Right atrium auricular region (tissue), 2 donors: ENCODE measurements at regions not wholly inside any gene's neighbourhood (a gene's known extent, or its start where the extent isn't known, plus 50 kb on each side); places are given as distances from the start of the nearest gene placed in this dataset.
"Not testable (repeated sequence)": the region's sequence is repeated elsewhere in the genome, so short reads cannot be mapped to it uniquely, and the experiment has no call there.

Experiments used
- DNase-seq: peaks from one replicate; pipeline ENCODE4 v3.0.0-alpha.2; 2019; ENCODE audit warnings: low spot score
- H3K27ac ChIP-seq, 2 donors: fragments of 200-600 bp; sonication (generic); 1 replicate in 1 of 2; 2 replicates in 1 of 2; pipeline ENCODE4 v1.5.1; 2016 to 2019
- H3K27me3 ChIP-seq, 2 donors: fragments of 200-600 bp; sonication (generic); one replicate each; pipeline versions ENCODE4 v1.5.1 to v1.6.0; 2017 to 2019
- H3K36me3 ChIP-seq: fragments of 200-600 bp; sonication (generic); one replicate; pipeline ENCODE4 v1.5.1; 2016
- H3K4me1 ChIP-seq, 2 donors: fragments of 200-600 bp; sonication (generic); one replicate each; pipeline versions ENCODE4 v1.5.1 to v1.6.0; 2017 to 2019
- H3K4me3 ChIP-seq, 2 donors: fragments of 200-600 bp; sonication (generic); 1 replicate in 1 of 2; 2 replicates in 1 of 2; pipeline ENCODE4 v1.5.1; 2017 to 2019; ENCODE audit warnings: mild to moderate bottlenecking in 1 of 2, moderate library complexity in 1 of 2
- H3K9me3 ChIP-seq, 2 donors: fragments of 200-600 bp; sonication (generic); one replicate each; pipeline ENCODE4 v1.5.1; 2019
- TF ChIP-seq, protein P1 (sequence below), 2 donors: fragments of 200-600 bp; sonication (generic); IDR thresholded peaks; one replicate each; pipeline ENCODE4 v1.5.1; 2019; ENCODE audit warnings: antibody characterized with exemption in 2 of 2

GRCh38 chrX:52585892-52586291, 68.8 kb downstream of the SSX7 start:
- H3K27me3 ChIP-seq = no peaks in the 10 kb centered on the region
- no peak overlapping the region for H3K27ac ChIP-seq
- no peaks in the 10 kb centered on the region for H3K36me3 ChIP-seq
- H3K9me3 ChIP-seq = no peaks in the 10 kb centered on the region
- no peaks in the 10 kb centered on the region for H3K4me1 ChIP-seq
- no peak for DNase-seq
- H3K4me3 ChIP-seq = no peak overlapping the region
- TF ChIP-seq, protein P1, sequence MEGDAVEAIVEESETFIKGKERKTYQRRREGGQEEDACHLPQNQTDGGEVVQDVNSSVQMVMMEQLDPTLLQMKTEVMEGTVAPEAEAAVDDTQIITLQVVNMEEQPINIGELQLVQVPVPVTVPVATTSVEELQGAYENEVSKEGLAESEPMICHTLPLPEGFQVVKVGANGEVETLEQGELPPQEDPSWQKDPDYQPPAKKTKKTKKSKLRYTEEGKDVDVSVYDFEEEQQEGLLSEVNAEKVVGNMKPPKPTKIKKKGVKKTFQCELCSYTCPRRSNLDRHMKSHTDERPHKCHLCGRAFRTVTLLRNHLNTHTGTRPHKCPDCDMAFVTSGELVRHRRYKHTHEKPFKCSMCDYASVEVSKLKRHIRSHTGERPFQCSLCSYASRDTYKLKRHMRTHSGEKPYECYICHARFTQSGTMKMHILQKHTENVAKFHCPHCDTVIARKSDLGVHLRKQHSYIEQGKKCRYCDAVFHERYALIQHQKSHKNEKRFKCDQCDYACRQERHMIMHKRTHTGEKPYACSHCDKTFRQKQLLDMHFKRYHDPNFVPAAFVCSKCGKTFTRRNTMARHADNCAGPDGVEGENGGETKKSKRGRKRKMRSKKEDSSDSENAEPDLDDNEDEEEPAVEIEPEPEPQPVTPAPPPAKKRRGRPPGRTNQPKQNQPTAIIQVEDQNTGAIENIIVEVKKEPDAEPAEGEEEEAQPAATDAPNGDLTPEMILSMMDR (IDR thresholded peaks at IDR 0.05) = no peak

GRCh38 chrX:52577464-52578173, 60.8 kb upstream of the XAGE1B start:
- H3K4me1 ChIP-seq = no peaks in the 10 kb centered on the region
- DNase-seq = no peak
- no peak overlapping the region for H3K4me3 ChIP-seq
- TF ChIP-seq, protein P1 (IDR thresholded peaks at IDR 0.05) = no peak
- no peaks in the 10 kb centered on the region for H3K36me3 ChIP-seq
- H3K27me3 ChIP-seq = peaks cover 0 to 4% of the 10 kb centered on the region in 2 donors
- H3K9me3 ChIP-seq = no peaks in the 10 kb centered on the region
- H3K27ac ChIP-seq = no peak overlapping the region

- TF ChIP-seq, protein P1 (IDR thresholded peaks at IDR 0.05) = no peak
- DNase-seq = no peak
- H3K4me3 ChIP-seq = no peak overlapping the region
- H3K9me3 ChIP-seq = no peaks in the 10 kb centered on the region
- peaks cover 0 to 4% of the 10 kb centered on the region in 2 donors for H3K27me3 ChIP-seq
- no peaks in the 10 kb centered on the region for H3K4me1 ChIP-seq
- no peak overlapping the region for H3K27ac ChIP-seq
- H3K36me3 ChIP-seq = no peaks in the 10 kb centered on the region
Measured at GRCh38 chrX:52576946-52577345, 60.1 kb upstream of the XAGE1B start.

DNA sequence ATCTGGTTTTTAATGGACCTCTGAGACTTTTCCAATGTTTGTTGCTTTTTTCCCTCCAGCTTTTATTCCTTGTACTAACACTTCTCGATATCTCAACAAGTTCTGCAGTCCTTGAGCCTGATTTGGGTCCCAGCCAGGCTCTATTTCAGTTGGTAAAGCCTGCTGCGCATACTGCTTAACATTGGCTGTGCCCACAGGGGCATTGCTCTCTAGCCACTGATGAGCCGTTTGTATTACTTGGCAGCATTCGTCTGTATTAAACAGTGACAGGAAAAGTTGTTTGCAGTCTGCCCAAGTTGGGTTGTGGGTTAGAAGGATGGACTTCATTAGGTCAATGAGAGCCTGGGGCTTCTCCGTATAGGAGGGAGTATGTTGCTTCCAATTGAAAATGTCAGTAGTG, 59.6 kb upstream of the XAGE1B start:
- H3K27me3 ChIP-seq = peaks cover 0 to 4% of the 10 kb centered on the region in 2 donors

DNA sequence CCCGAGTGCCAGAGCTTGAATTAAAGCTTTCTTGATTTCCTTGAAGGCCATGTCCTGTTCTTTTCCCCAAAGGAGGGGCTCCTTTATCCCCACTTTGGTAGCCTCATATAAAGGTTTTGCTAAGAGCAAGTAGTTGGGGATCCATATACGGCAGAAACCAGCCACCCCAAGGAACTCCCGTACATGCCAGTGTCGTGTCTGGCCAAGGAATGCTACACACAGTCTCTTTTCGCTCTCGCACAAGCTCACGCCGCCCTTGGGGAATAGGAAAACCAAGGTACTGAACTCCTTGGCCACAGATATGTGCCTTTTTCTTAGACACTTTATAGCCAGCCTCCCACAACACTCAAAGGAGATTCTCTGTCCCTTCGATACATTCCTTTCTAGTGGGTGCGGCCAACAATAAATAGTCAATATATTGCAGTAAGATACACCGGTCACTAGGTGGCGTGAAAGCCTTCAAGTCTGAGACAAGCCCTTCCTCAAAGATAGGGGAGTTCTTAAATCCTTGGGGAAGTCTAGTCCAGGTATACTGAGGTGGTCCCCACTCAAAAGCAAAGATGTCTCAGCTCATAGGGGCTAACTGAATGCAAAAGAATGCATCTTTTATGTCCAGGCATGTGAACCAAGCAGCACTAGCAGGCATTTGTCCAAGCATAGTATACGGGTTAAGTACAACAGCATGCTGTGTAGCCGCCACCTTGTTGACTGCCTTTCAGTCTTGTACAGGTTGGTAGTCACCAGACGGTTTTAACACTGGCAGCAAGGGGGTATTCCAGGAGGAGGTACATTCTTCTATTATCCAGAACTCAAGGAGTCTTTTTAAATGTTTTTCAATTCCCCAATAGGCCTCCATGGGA, 57.8 kb upstream of the XAGE1B start:
- Histone ChIP-seq H3K4me3 (no peak overlapping the region), H3K27me3 (peaks cover 0 to 4% of the 10 kb centered on the region in 2 donors), H3K27ac (no peak overlapping the region), H3K4me1 (no peaks in the 10 kb centered on the region), H3K9me3 (no peaks in the 10 kb centered on the region), H3K36me3 (no peaks in the 10 kb centered on the region)
- TF ChIP-seq, protein P1 (IDR thresholded peaks at IDR 0.05) = peak in 1 of 2 donors; percentile 69
- DNase-seq = no peak

More for the DNA sequence above, 59.6 kb upstream of the XAGE1B start:
- no peak for DNase-seq
- no peak overlapping the region for H3K27ac ChIP-seq
- no peaks in the 10 kb centered on the region for H3K9me3 ChIP-seq
- H3K4me3 ChIP-seq = no peak overlapping the region
- H3K4me1 ChIP-seq = no peaks in the 10 kb centered on the region
- TF ChIP-seq, protein P1 (IDR thresholded peaks at IDR 0.05) = no peak
- no peaks in the 10 kb centered on the region for H3K36me3 ChIP-seq

- H3K4me3 ChIP-seq, H3K36me3 ChIP-seq, H3K4me1 ChIP-seq, H3K27ac ChIP-seq, H3K9me3 ChIP-seq, DNase-seq, H3K27me3 ChIP-seq: not testable (repeated sequence)
Measured at GRCh38 chrX:52568146-52568545, 51.3 kb upstream of the XAGE1B start.
